HG03095 (cell line): ENCODE measurements at regions not wholly inside any gene's neighbourhood (a gene's known extent, or its start where the extent isn't known, plus 50 kb on each side); places are given as distances from the start of the nearest gene placed in this dataset.
"Not testable (repeated sequence)": the region's sequence is repeated elsewhere in the genome, so short reads cannot be mapped to it uniquely, and the experiment has no call there.

ENCODE experiments used
- ATAC-seq: cut with Tn5 transposase; IDR thresholded peaks from one replicate; pipeline ENCODE4 v1.9.1; 2021; ENCODE audit warnings: moderate library complexity; ENCODE audit not compliant: unreplicated experiment

- no peak for ATAC-seq
Observed at GRCh38 chr5:145585443-145586148, 249.5 kb downstream of the PRELID2 start.

- ATAC-seq: no peak
Observed at GRCh38 chr5:145579301-145579700, 255.8 kb downstream of the PRELID2 start.

GRCh38 chr5:145574889-145575573 lies 260.1 kb downstream of the PRELID2 start:
- ATAC-seq: no peak

GRCh38 chr5:145568581-145568980 lies 266.6 kb downstream of the PRELID2 start:
- ATAC-seq: no peak

GRCh38 chr5:145562931-145563330 lies 272.2 kb downstream of the PRELID2 start:
- ATAC-seq: no peak

GRCh38 chr5:145558288-145558687 lies 276.9 kb downstream of the PRELID2 start:
- ATAC-seq: no peak

GRCh38 chr5:145557345-145557744 lies 277.8 kb downstream of the PRELID2 start:
- no peak for ATAC-seq

- ATAC-seq: no peak
Observed at GRCh38 chr5:145554399-145554798, 280.7 kb downstream of the PRELID2 start.

GRCh38 chr5:145553177-145553576 lies 282.0 kb downstream of the PRELID2 start:
- ATAC-seq: no peak

- ATAC-seq: no peak
Observed at GRCh38 chr5:145551714-145552113, 283.4 kb downstream of the PRELID2 start.

- ATAC-seq: no peak
Observed at GRCh38 chr5:145548097-145548496, 287.0 kb downstream of the PRELID2 start.

GRCh38 chr5:145544401-145544800 lies 290.7 kb downstream of the PRELID2 start:
- no peak for ATAC-seq

GRCh38 chr5:145543968-145544367 lies 291.2 kb downstream of the PRELID2 start:
- no peak for ATAC-seq

- ATAC-seq: no peak
Observed at GRCh38 chr5:145540375-145540774, 294.8 kb downstream of the PRELID2 start.

- ATAC-seq: no peak
Observed at GRCh38 chr5:145539201-145539600, 295.9 kb downstream of the PRELID2 start.

GRCh38 chr5:145536133-145536532 lies 299.0 kb downstream of the PRELID2 start:
- no peak for ATAC-seq

GRCh38 chr5:145531038-145531734 lies 304.0 kb downstream of the PRELID2 start:
- ATAC-seq: no peak

GRCh38 chr5:145521523-145521922 lies 313.6 kb downstream of the PRELID2 start:
- no peak for ATAC-seq

- ATAC-seq: no peak
Observed at GRCh38 chr5:145521066-145521465, 314.1 kb downstream of the PRELID2 start.

- ATAC-seq: no peak
Observed at GRCh38 chr5:145520335-145520734, 314.8 kb downstream of the PRELID2 start.

GRCh38 chr5:145517588-145517987 lies 317.6 kb downstream of the PRELID2 start:
- not testable (repeated sequence) for ATAC-seq

- ATAC-seq: no peak
Observed at GRCh38 chr5:145511351-145511750, 323.8 kb downstream of the PRELID2 start.
